GM23248 (cell line): ENCODE measurements at regions not wholly inside any gene's neighbourhood (a gene's known extent, or its start where the extent isn't known, plus 50 kb on each side); places are given as distances from the start of the nearest gene placed in this dataset.

Source experiments
- EZH2 ChIP-seq: fragments of 200-600 bp; sonication (generic); IDR thresholded peaks from 2 replicates; pipeline ENCODE4 v1.6.1; 2018; ENCODE audit warnings: antibody characterized with exemption, mild to moderate bottlenecking; ENCODE audit not compliant: insufficient read depth, poor library complexity, severe bottlenecking
- EZH2phosphoT487 ChIP-seq: fragments of 200-600 bp; sonication (generic); IDR thresholded peaks from 2 replicates; pipeline ENCODE4 v1.6.1; 2018; ENCODE audit warnings: antibody characterized with exemption, moderate library complexity, mild to moderate bottlenecking, low read depth; ENCODE audit not compliant: insufficient read depth

GRCh38 chr5:61823781-61824180 lies 482.2 kb upstream of the KIF2A start:
- TF ChIP-seq EZH2phosphoT487: no peak
- TF ChIP-seq EZH2: no peak
